GM23338 (cell line): ENCODE measurements at regions not wholly inside any gene's neighbourhood (a gene's known extent, or its start where the extent isn't known, plus 50 kb on each side); places are given as distances from the start of the nearest gene placed in this dataset.

Experiments used
- ATAC-seq: fragments of 200-7000 bp; cut with Tn5 transposase; 3 replicates; pipeline ENCODE4 v1.9.1; 2020
- DNase-seq: peaks from one replicate; pipeline ENCODE4 v3.0.0-alpha.2; 2015; ENCODE audit warnings: low spot score
- H2AFZ ChIP-seq: fragments of 200-600 bp; sonication (generic); 2 replicates; pipeline ENCODE4 v1.8.0; 2016; ENCODE audit warnings: antibody characterized with exemption, mild to moderate bottlenecking, moderate library complexity
- H3F3A ChIP-seq: fragments of 200-600 bp; sonication (generic); replicated peaks from 2 replicates; pipeline ENCODE4 v1.8.0; 2017; ENCODE audit warnings: antibody characterized with exemption, mixed run types, low read depth
- H3K27ac ChIP-seq: fragments of 200-600 bp; sonication (generic); 2 replicates; pipeline ENCODE4 v1.6.1; 2016; ENCODE audit warnings: low read depth
- H3K27me3 ChIP-seq: fragments of 200-600 bp; sonication (generic); 2 replicates; pipeline ENCODE4 v1.8.0; 2016; ENCODE audit warnings: mild to moderate bottlenecking, mixed run types, moderate library complexity; ENCODE audit not compliant: insufficient read depth
- H3K36me3 ChIP-seq: fragments of 200-600 bp; sonication (generic); 2 replicates; pipeline ENCODE4 v1.8.0; 2016; ENCODE audit warnings: mild to moderate bottlenecking; ENCODE audit not compliant: insufficient read depth
- H3K4me1 ChIP-seq: fragments of 200-600 bp; sonication (generic); 2 replicates; pipeline ENCODE4 v1.8.0; 2016; ENCODE audit warnings: mild to moderate bottlenecking, moderate library complexity; ENCODE audit not compliant: insufficient read depth
- H3K4me2 ChIP-seq: fragments of 200-600 bp; sonication (generic); 2 replicates; pipeline ENCODE4 v1.7.1; 2017; ENCODE audit warnings: mixed run types
- H3K4me3 ChIP-seq: fragments of 200-600 bp; sonication (generic); 2 replicates; pipeline ENCODE4 v1.6.1; 2016; ENCODE audit warnings: mixed run types
- H3K79me2 ChIP-seq: fragments of 200-600 bp; sonication (generic); replicated peaks from 2 replicates; pipeline ENCODE4 v1.8.0; 2017; ENCODE audit warnings: mild to moderate bottlenecking; ENCODE audit not compliant: insufficient read depth
- H3K9me2 ChIP-seq: fragments of 200-600 bp; sonication (generic); 2 replicates; pipeline ENCODE4 v1.8.0; 2017; ENCODE audit not compliant: insufficient read depth
- H4K20me1 ChIP-seq: fragments of 200-600 bp; sonication (generic); replicated peaks from 2 replicates; pipeline ENCODE4 v1.8.0; 2017; ENCODE audit warnings: mild to moderate bottlenecking; ENCODE audit not compliant: insufficient read depth
- H3K27ac Mint-ChIP-seq: 2 replicates; pipeline ENCODE4 v1.8.0; 2020; ENCODE audit warnings: inconsistent platforms, mild to moderate bottlenecking, moderate library complexity, mixed read lengths
- H3K27me3 Mint-ChIP-seq: 3 replicates; pipeline ENCODE4 v1.8.0; 2022; ENCODE audit warnings: low read depth, mild to moderate bottlenecking, moderate library complexity, mixed read lengths, inconsistent platforms; ENCODE audit not compliant: insufficient read depth, poor library complexity
- H3K36me3 Mint-ChIP-seq: 3 replicates; pipeline ENCODE4 v1.8.0; 2021; ENCODE audit warnings: low read depth, mild to moderate bottlenecking, inconsistent platforms, moderate library complexity, mixed read lengths
- H3K4me1 Mint-ChIP-seq: 3 replicates; pipeline ENCODE4 v1.8.0; 2020; ENCODE audit warnings: mild to moderate bottlenecking, inconsistent platforms, mixed read lengths
- H3K4me3 Mint-ChIP-seq: 3 replicates; pipeline ENCODE4 v1.8.0; 2021; ENCODE audit warnings: moderate library complexity, mild to moderate bottlenecking, inconsistent platforms, mixed read lengths
- H3K9me3 Mint-ChIP-seq: 3 replicates; pipeline ENCODE4 v1.8.0; 2020; ENCODE audit warnings: moderate library complexity, mild to moderate bottlenecking, inconsistent platforms, mixed read lengths
- CREB1 ChIP-seq: fragments of 250-450 bp; sonication (Bioruptor Pico); IDR thresholded peaks from 2 replicates; pipeline ENCODE4 v1.5.0; 2020; ENCODE audit warnings: low read depth, mild to moderate bottlenecking, moderate library complexity
- CTCF ChIP-seq, 2 experiments: fragments of 200-600 bp in 1 of 2; sonication (generic) in 1 of 2; conservative IDR thresholded peaks; 2 replicates each; pipeline versions ENCODE4 v1.5.1 to v1.6.1; 2016 to 2017; ENCODE audit warnings: antibody characterized with exemption in 2 of 2, low read depth in 2 of 2, mild to moderate bottlenecking in 2 of 2, moderate library complexity in 1 of 2
- EZH2 ChIP-seq: fragments of 200-600 bp; sonication (generic); IDR thresholded peaks from one replicate; pipeline ENCODE4 v1.8.0; 2017; ENCODE audit warnings: antibody characterized with exemption, mild to moderate bottlenecking, low read depth; ENCODE audit not compliant: unreplicated experiment
- EZH2phosphoT487 ChIP-seq: fragments of 200-600 bp; sonication (generic); IDR thresholded peaks from one replicate; pipeline ENCODE4 v1.8.1; 2018; ENCODE audit warnings: antibody characterized with exemption; ENCODE audit not compliant: unreplicated experiment
- JUNB ChIP-seq: IDR thresholded peaks from one replicate; pipeline ENCODE4 v1.6.1; 2016; ENCODE audit warnings: antibody characterized with exemption; ENCODE audit not compliant: unreplicated experiment
- NANOG ChIP-seq: IDR thresholded peaks from 2 replicates; pipeline ENCODE4 v1.6.1; 2016; ENCODE audit warnings: antibody characterized with exemption, borderline replicate concordance
- POLR2AphosphoS5 ChIP-seq: IDR thresholded peaks from 2 replicates; pipeline ENCODE4 v1.6.1; 2016; ENCODE audit warnings: antibody characterized with exemption, low read depth
- REST ChIP-seq: IDR thresholded peaks from one replicate; pipeline ENCODE4 v1.6.1; 2018; ENCODE audit warnings: antibody characterized with exemption; ENCODE audit not compliant: unreplicated experiment
- STAT1 ChIP-seq: IDR thresholded peaks from one replicate; pipeline ENCODE4 v1.6.1; 2016; ENCODE audit warnings: antibody characterized with exemption; ENCODE audit not compliant: unreplicated experiment
- ZNF114 ChIP-seq: fragments of 250-450 bp; sonication (Bioruptor Pico); IDR thresholded peaks from 2 replicates; pipeline ENCODE4 v1.5.0; 2020; ENCODE audit warnings: mild to moderate bottlenecking, moderate library complexity
- ZNF331 ChIP-seq: fragments of 250-450 bp; sonication (Bioruptor Pico); IDR thresholded peaks from 2 replicates; pipeline ENCODE4 v1.5.0; 2020; ENCODE audit warnings: low read depth, mild to moderate bottlenecking, moderate library complexity
- TF ChIP-seq, protein P1 (sequence below): fragments of 250-450 bp; sonication (Bioruptor Pico); IDR thresholded peaks from 2 replicates; pipeline ENCODE4 v1.5.0; 2020; ENCODE audit warnings: mild to moderate bottlenecking, moderate library complexity
- TF ChIP-seq, protein P2 (sequence below): IDR thresholded peaks from 2 replicates; pipeline ENCODE4 v1.6.1; 2016; ENCODE audit warnings: antibody characterized with exemption

- H3K27ac ChIP-seq = no peak overlapping the region
- H3K9me2 ChIP-seq = no peaks in the 10 kb centered on the region
- H3K4me3 ChIP-seq = no peak overlapping the region
- Mint-ChIP-seq H3K36me3 (no peaks in the 10 kb centered on the region), H3K4me1 (no peaks in the 10 kb centered on the region), H3K4me3 (no peak overlapping the region), H3K27ac (no peak overlapping the region), H3K9me3 (no peaks in the 10 kb centered on the region; the same call in 2 of the 3 replicates), H3K27me3 (peaks cover 2% of the 10 kb centered on the region)
- H3K79me2 ChIP-seq = no peaks in the 10 kb centered on the region
- H3K36me3 ChIP-seq = no peaks in the 10 kb centered on the region
- ATAC-seq = no peak
- no peaks in the 10 kb centered on the region for H3K4me1 ChIP-seq
- H3F3A ChIP-seq = no peaks in the 10 kb centered on the region
- H4K20me1 ChIP-seq = no peaks in the 10 kb centered on the region
- H2AFZ ChIP-seq = no peak overlapping the region
- H3K4me2 ChIP-seq = no peak overlapping the region
- no peak for TF ChIP-seq ZNF331
- TF ChIP-seq, protein P1, sequence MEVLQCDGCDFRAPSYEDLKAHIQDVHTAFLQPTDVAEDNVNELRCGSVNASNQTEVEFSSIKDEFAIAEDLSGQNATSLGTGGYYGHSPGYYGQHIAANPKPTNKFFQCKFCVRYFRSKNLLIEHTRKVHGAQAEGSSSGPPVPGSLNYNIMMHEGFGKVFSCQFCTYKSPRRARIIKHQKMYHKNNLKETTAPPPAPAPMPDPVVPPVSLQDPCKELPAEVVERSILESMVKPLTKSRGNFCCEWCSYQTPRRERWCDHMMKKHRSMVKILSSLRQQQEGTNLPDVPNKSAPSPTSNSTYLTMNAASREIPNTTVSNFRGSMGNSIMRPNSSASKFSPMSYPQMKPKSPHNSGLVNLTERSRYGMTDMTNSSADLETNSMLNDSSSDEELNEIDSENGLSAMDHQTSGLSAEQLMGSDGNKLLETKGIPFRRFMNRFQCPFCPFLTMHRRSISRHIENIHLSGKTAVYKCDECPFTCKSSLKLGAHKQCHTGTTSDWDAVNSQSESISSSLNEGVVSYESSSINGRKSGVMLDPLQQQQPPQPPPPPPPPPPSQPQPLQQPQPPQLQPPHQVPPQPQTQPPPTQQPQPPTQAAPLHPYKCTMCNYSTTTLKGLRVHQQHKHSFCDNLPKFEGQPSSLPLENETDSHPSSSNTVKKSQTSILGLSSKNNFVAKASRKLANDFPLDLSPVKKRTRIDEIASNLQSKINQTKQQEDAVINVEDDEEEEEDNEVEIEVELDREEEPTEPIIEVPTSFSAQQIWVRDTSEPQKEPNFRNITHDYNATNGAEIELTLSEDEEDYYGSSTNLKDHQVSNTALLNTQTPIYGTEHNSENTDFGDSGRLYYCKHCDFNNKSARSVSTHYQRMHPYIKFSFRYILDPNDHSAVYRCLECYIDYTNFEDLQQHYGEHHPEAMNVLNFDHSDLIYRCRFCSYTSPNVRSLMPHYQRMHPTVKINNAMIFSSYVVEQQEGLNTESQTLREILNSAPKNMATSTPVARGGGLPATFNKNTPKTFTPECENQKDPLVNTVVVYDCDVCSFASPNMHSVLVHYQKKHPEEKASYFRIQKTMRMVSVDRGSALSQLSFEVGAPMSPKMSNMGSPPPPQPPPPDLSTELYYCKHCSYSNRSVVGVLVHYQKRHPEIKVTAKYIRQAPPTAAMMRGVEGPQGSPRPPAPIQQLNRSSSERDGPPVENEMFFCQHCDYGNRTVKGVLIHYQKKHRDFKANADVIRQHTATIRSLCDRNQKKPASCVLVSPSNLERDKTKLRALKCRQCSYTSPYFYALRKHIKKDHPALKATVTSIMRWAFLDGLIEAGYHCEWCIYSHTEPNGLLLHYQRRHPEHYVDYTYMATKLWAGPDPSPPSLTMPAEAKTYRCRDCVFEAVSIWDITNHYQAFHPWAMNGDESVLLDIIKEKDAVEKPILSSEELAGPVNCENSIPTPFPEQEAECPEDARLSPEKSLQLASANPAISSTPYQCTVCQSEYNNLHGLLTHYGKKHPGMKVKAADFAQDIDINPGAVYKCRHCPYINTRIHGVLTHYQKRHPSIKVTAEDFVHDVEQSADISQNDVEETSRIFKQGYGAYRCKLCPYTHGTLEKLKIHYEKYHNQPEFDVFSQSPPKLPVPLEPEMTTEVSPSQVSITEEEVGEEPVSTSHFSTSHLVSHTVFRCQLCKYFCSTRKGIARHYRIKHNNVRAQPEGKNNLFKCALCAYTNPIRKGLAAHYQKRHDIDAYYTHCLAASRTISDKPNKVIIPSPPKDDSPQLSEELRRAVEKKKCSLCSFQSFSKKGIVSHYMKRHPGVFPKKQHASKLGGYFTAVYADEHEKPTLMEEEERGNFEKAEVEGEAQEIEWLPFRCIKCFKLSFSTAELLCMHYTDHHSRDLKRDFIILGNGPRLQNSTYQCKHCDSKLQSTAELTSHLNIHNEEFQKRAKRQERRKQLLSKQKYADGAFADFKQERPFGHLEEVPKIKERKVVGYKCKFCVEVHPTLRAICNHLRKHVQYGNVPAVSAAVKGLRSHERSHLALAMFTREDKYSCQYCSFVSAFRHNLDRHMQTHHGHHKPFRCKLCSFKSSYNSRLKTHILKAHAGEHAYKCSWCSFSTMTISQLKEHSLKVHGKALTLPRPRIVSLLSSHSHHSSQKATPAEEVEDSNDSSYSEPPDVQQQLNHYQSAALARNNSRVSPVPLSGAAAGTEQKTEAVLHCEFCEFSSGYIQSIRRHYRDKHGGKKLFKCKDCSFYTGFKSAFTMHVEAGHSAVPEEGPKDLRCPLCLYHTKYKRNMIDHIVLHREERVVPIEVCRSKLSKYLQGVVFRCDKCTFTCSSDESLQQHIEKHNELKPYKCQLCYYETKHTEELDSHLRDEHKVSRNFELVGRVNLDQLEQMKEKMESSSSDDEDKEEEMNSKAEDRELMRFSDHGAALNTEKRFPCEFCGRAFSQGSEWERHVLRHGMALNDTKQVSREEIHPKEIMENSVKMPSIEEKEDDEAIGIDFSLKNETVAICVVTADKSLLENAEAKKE (CRISPR knock-in tag) = no peak
- no peak for TF ChIP-seq JUNB
- no peak for TF ChIP-seq NANOG
- no peak for TF ChIP-seq CREB1
- no peak for TF ChIP-seq ZNF114 (CRISPR knock-in tag)
- no peak for TF ChIP-seq EZH2phosphoT487
- no peak for TF ChIP-seq POLR2AphosphoS5
- no peak for TF ChIP-seq EZH2
- TF ChIP-seq, protein P2, sequence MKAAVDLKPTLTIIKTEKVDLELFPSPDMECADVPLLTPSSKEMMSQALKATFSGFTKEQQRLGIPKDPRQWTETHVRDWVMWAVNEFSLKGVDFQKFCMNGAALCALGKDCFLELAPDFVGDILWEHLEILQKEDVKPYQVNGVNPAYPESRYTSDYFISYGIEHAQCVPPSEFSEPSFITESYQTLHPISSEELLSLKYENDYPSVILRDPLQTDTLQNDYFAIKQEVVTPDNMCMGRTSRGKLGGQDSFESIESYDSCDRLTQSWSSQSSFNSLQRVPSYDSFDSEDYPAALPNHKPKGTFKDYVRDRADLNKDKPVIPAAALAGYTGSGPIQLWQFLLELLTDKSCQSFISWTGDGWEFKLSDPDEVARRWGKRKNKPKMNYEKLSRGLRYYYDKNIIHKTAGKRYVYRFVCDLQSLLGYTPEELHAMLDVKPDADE = no peak
- no peak for TF ChIP-seq CTCF (conservative IDR thresholded peaks at IDR 0.05; ENCODE audit: low read depth in 2 of 2)
- no peak for TF ChIP-seq STAT1
- no peak for TF ChIP-seq REST
- H3K27me3 ChIP-seq = no peaks in the 10 kb centered on the region
- DNase-seq = no peak
These were observed 187.7 kb downstream of the SOD2 start for GRCh38 chr6:159505140-159505922.
